ENCODE measurements at regions not wholly inside any gene's neighbourhood (a gene's known extent, or its start where the extent isn't known, plus 50 kb on each side); places are given as distances from the start of the nearest gene placed in this dataset.

- H3K9ac ChIP-seq, result no peak overlapping the region
- H3K27me3 ChIP-seq (replicated peaks; ENCODE audit: insufficient read depth), result no peaks in the 10 kb centered on the region
- H3K27ac ChIP-seq, result no peak overlapping the region
- TF ChIP-seq EZH2 (IDR thresholded peaks at IDR 0.05; ENCODE audit: insufficient read depth, poor library complexity, severe bottlenecking) (no peak), EZH2phosphoT487 (IDR thresholded peaks at IDR 0.05; ENCODE audit: insufficient read depth, low read depth) (no peak)
- no peaks in the 10 kb centered on the region for H3K9me2 ChIP-seq (ENCODE audit: insufficient read depth)
- no peaks in the 10 kb centered on the region for H4K20me1 ChIP-seq (ENCODE audit: insufficient read depth)
- H2AFZ ChIP-seq, result no peak overlapping the region
- H3K4me2 ChIP-seq (ENCODE audit: unreplicated experiment), result no peak overlapping the region
- in situ Hi-C loops (cut with MboI), result no loop called here
- H3K9me3 ChIP-seq (ENCODE audit: low read depth), result no peaks in the 10 kb centered on the region
- DNase-seq, result no peak
- 56 to 58% methylated on average over 16 of the region's 16 CpGs for WGBS, 2 experiments (ENCODE audit: low coverage in 1 of 2, low lambda C conversion rate in 2 of 2, missing lambda C conversion rate in 2 of 2)
- H3K4me1 ChIP-seq (ENCODE audit: insufficient read depth), result no peaks in the 10 kb centered on the region
- H3K79me2 ChIP-seq (ENCODE audit: insufficient read depth), result no peaks in the 10 kb centered on the region
- H3K36me3 ChIP-seq (ENCODE audit: low read depth), result no peaks in the 10 kb centered on the region
- no peaks in the 10 kb centered on the region for H3F3A ChIP-seq (ENCODE audit: insufficient read depth)
- no peak overlapping the region for H3K4me3 ChIP-seq
Observed at GRCh38 chr3:13211605-13212210, 138.5 kb upstream of the IQSEC1 start.

- Histone ChIP-seq H3K9me2 (ENCODE audit: insufficient read depth) (no peaks in the 10 kb centered on the region), H3K27me3 (replicated peaks; ENCODE audit: insufficient read depth) (peaks cover 3% of the 10 kb centered on the region; the same call in 1 of the 2 replicates), H3K36me3 (ENCODE audit: low read depth) (no peaks in the 10 kb centered on the region), H3K4me3 (no peak overlapping the region), H3K9me3 (ENCODE audit: low read depth) (no peaks in the 10 kb centered on the region), H3K4me1 (ENCODE audit: insufficient read depth) (no peaks in the 10 kb centered on the region), H3K9ac (no peak overlapping the region), H2AFZ (no peak overlapping the region), H3K4me2 (ENCODE audit: unreplicated experiment) (no peak overlapping the region), H3K79me2 (ENCODE audit: insufficient read depth) (no peaks in the 10 kb centered on the region), H3F3A (ENCODE audit: insufficient read depth) (no peaks in the 10 kb centered on the region), H3K27ac (no peak overlapping the region), H4K20me1 (ENCODE audit: insufficient read depth) (no peaks in the 10 kb centered on the region)
- TF ChIP-seq EZH2 (IDR thresholded peaks at IDR 0.05; ENCODE audit: insufficient read depth, poor library complexity, severe bottlenecking) (no peak), EZH2phosphoT487 (IDR thresholded peaks at IDR 0.05; ENCODE audit: insufficient read depth, low read depth) (no peak)
- in situ Hi-C loops (cut with MboI), result no loop called here
- no peak for DNase-seq
- 50 to 53% methylated on average over 22 of the region's 22 CpGs for WGBS, 2 experiments (ENCODE audit: low coverage in 1 of 2, low lambda C conversion rate in 2 of 2, missing lambda C conversion rate in 2 of 2)
Observed at GRCh38 chr3:13210221-13210975, 137.2 kb upstream of the IQSEC1 start.

GRCh38 chr3:13209634-13209997 is 136.4 kb upstream of the IQSEC1 start:
- H3K9me2 ChIP-seq (ENCODE audit: insufficient read depth), result no peaks in the 10 kb centered on the region
- no peak overlapping the region for H2AFZ ChIP-seq
- H3K27me3 ChIP-seq (replicated peaks; ENCODE audit: insufficient read depth), result peaks cover 3% of the 10 kb centered on the region; the same call in 1 of the 2 replicates
- no peaks in the 10 kb centered on the region for H3K79me2 ChIP-seq (ENCODE audit: insufficient read depth)
- H3K27ac ChIP-seq, result no peak overlapping the region
- WGBS, 2 experiments (ENCODE audit: low coverage in 1 of 2, low lambda C conversion rate in 2 of 2, missing lambda C conversion rate in 2 of 2), result 38 to 44% methylated on average over 6 of the region's 6 CpGs
- no peaks in the 10 kb centered on the region for H3K36me3 ChIP-seq (ENCODE audit: low read depth)
- H3K9me3 ChIP-seq (ENCODE audit: low read depth), result no peaks in the 10 kb centered on the region
- H3K4me2 ChIP-seq (ENCODE audit: unreplicated experiment), result no peak overlapping the region
- H4K20me1 ChIP-seq (ENCODE audit: insufficient read depth), result no peaks in the 10 kb centered on the region
- in situ Hi-C loops (cut with MboI), result no loop called here
- no peak overlapping the region for H3K4me3 ChIP-seq
- H3K4me1 ChIP-seq (ENCODE audit: insufficient read depth), result no peaks in the 10 kb centered on the region
- no peak for DNase-seq
- TF ChIP-seq EZH2phosphoT487 (IDR thresholded peaks at IDR 0.05; ENCODE audit: insufficient read depth, low read depth), result no peak
- no peak for TF ChIP-seq EZH2 (IDR thresholded peaks at IDR 0.05; ENCODE audit: insufficient read depth, poor library complexity, severe bottlenecking)
- no peaks in the 10 kb centered on the region for H3F3A ChIP-seq (ENCODE audit: insufficient read depth)
- no peak overlapping the region for H3K9ac ChIP-seq

GRCh38 chr3:13208706-13209633 is 135.7 kb upstream of the IQSEC1 start:
- H3K9ac ChIP-seq, result no peak overlapping the region
- in situ Hi-C loops (cut with MboI), result no loop called here
- no peaks in the 10 kb centered on the region for H4K20me1 ChIP-seq (ENCODE audit: insufficient read depth)
- no peaks in the 10 kb centered on the region for H3K79me2 ChIP-seq (ENCODE audit: insufficient read depth)
- no peaks in the 10 kb centered on the region for H3K36me3 ChIP-seq (ENCODE audit: low read depth)
- no peak overlapping the region for H3K4me3 ChIP-seq
- H3K27ac ChIP-seq, result no peak overlapping the region
- no peak for DNase-seq
- 17 to 35% methylated on average over 13 to 17 of the region's 17 CpGs for WGBS, 2 experiments (ENCODE audit: low coverage in 1 of 2, low lambda C conversion rate in 2 of 2, missing lambda C conversion rate in 2 of 2)
- H3F3A ChIP-seq (ENCODE audit: insufficient read depth), result no peaks in the 10 kb centered on the region
- no peaks in the 10 kb centered on the region for H3K9me3 ChIP-seq (ENCODE audit: low read depth)
- no peak overlapping the region for H2AFZ ChIP-seq
- peaks cover 3% of the 10 kb centered on the region; the same call in 1 of the 2 replicates for H3K27me3 ChIP-seq (replicated peaks; ENCODE audit: insufficient read depth)
- no peaks in the 10 kb centered on the region for H3K9me2 ChIP-seq (ENCODE audit: insufficient read depth)
- no peaks in the 10 kb centered on the region for H3K4me1 ChIP-seq (ENCODE audit: insufficient read depth)
- H3K4me2 ChIP-seq (ENCODE audit: unreplicated experiment), result no peak overlapping the region
- no peak for TF ChIP-seq EZH2 (IDR thresholded peaks at IDR 0.05; ENCODE audit: insufficient read depth, poor library complexity, severe bottlenecking)
